GM19455 (cell line): ENCODE measurements at regions not wholly inside any gene's neighbourhood (a gene's known extent, or its start where the extent isn't known, plus 50 kb on each side); places are given as distances from the start of the nearest gene placed in this dataset.
"Not testable (repeated sequence)": the region's sequence is repeated elsewhere in the genome, so short reads cannot be mapped to it uniquely, and the experiment has no call there.

Experiments used
- ATAC-seq: cut with Tn5 transposase; IDR thresholded peaks from one replicate; pipeline ENCODE4 v1.9.1; 2021; ENCODE audit not compliant: unreplicated experiment

- no peak for ATAC-seq
Observed at GRCh38 chr9:33690143-33690933, 105.0 kb upstream of the PRSS3 start.

DNA sequence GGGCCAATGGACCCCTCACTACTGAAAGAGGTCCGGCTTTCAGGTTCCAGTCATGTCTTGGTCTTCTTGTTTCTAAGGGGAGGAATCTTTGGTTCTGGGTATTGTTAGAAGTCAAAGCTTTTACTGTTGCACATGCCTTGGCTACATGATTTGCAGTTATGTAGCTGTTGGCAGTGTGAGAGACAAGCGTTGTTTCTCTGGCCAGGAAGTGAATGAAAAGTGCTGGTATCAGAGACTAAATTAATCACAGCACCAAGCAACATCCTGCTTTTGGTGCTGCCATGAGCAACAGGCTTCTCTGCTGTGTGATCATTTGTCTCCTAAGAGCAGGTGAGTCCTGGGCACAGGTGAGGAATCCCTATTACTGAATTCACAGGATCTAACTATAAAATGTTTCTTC is 100.1 kb upstream of the PRSS3 start:
- no peak for ATAC-seq

- no peak for ATAC-seq
Observed at GRCh38 chr9:33695856-33696255, 99.5 kb upstream of the PRSS3 start.

DNA sequence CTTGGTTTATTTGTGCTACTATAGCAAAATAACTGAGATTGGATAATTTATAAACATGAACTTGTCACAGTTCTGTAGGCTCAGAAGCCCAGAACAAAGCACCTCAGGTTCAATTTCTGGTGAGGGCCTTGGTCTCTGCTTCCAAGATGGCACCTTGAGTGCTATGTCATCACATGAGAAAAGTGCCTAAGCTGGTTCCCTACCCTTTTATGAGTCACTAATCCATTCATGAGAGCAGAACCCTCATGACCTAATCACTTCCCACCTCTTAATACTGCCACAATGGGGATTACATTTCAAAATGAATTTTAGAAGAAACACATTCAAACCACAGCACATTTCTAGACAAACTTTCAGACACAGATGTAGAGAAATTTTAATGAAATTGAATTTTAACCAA is 98.2 kb upstream of the PRSS3 start:
- no peak for ATAC-seq

DNA sequence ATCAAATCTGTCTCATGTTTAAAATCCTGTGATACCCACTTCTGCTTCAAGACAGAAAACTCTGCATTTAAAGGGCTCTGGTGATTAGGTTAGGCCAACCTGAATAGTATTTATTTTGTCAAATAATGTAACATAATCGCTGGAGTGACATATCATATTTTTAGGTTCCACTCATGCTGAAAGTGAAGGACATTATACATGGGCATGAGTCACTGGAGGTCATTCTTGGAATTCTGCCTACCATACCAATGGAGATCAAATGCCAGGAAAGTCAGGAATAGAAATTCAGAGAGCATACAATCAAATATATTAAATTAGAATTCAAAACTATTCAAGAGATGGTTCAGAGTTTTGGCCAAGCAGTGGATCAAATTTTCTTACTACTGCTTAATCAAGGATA is 97.1 kb upstream of the PRSS3 start:
- ATAC-seq = no peak

GRCh38 chr9:33700940-33701339 is 94.4 kb upstream of the PRSS3 start:
- not testable (repeated sequence) for ATAC-seq

GRCh38 chr9:33703430-33704102 is 91.8 kb upstream of the PRSS3 start:
- no peak for ATAC-seq

DNA sequence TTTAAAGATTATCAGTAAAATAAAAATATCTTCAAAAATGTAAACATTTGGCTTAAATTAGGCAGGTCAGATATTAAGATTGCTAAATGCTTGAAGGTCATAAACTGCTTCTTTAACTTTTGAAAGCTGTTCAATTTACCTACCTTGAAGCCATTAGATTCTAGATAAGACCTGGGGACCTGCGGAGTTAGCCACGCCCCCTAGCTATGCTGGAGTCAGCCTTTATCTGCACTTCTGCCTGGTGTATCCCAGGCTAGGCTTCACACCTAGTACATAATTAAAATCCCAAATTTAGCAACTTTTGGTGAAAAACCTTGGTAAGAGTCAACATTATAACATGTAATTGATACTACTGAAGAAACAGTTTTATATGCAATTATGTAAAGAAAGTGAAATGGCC is 89.9 kb upstream of the PRSS3 start:
- ATAC-seq = not testable (repeated sequence)

DNA sequence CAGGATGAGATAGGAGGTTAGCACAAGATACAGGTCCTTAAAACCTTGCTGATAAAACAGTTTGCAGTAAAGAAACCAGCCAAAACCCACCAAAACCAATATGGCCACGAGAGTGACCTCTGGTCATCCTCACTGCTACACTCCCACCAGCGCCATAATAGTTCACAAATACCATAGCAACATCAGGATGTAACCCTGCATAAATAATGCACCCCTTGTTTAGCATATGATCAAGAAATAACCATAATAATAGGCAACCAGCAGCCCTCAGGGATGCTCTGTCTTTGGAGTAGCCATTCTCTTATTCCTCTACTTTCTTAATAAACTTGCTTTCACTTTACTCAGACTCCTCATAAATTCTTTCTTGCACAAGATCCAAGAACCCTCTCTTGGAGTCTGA is 86.9 kb upstream of the PRSS3 start:
- ATAC-seq = no peak

GRCh38 chr9:33709269-33709668 is 86.1 kb upstream of the PRSS3 start:
- no peak for ATAC-seq

DNA sequence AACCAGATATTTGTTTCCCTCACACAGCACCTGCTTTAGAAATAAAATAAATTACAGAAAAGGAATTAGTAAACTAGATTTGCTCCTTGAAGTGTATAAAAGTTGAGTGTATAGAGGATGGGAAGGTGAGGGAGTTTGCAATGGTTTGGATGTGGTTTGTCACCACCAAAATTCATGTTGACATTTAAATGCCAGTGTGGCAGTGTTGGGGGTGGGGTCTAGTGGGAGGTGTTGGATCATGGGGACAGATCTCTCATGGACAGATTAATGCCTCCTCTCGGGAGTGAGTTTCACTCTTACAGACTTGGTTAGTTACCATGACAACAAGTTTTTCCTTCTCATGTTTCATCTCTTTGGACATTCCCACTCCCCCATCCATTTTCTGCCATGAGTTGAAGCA is 83.9 kb upstream of the PRSS3 start:
- ATAC-seq = not testable (repeated sequence)

- no peak for ATAC-seq
Observed at GRCh38 chr9:33714989-33715388, 80.4 kb upstream of the PRSS3 start.

- ATAC-seq = no peak
Observed at GRCh38 chr9:33718987-33719386, 76.4 kb upstream of the PRSS3 start.

- ATAC-seq = no peak
Observed at GRCh38 chr9:33719581-33720374, 75.6 kb upstream of the PRSS3 start.

- ATAC-seq = peak; percentile 71
Observed at GRCh38 chr9:33721674-33722358, 73.5 kb upstream of the PRSS3 start.

GRCh38 chr9:33722359-33722675 is 73.0 kb upstream of the PRSS3 start:
- no peak for ATAC-seq

DNA sequence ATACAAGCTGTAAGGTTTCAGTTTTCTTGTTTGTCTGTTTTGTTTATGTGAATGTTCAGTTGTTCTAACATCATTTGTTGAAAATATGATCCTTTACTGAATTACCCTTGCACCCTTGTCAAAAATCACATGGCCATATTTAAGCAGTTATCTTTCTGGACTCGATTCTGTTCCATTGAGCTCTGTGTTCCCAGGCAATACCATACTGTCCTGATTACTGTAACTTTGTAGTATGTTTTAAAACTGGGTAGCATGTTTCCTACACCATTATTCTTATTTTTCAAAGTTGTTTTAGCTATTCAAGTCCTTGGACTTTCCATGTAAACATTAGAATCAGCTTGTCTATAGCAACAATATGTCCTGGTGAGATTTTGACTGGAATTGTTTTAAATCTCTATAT is 66.7 kb upstream of the PRSS3 start:
- no peak for ATAC-seq

- no peak for ATAC-seq
Observed at GRCh38 chr9:33731142-33731541, 64.2 kb upstream of the PRSS3 start.

DNA sequence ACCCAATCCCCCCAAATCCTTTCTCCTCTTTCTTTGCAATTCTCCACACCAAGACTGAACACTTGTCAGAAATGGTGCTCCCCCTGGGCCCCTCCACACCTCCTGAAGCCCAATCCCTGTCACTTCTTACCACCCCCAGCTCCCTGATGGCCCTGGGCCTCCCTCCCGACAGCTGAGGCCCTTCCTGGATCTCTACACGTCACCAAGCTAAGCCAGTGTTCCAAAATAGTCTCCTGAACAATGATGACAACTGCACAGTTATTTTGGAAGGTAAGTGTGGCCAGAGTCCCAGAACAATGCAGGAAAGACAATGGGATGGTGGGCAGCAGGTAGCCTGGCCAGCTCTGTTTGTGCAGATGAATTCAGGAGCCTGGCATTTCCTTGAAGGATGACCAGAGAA is 63.7 kb upstream of the PRSS3 start:
- ATAC-seq = no peak

DNA sequence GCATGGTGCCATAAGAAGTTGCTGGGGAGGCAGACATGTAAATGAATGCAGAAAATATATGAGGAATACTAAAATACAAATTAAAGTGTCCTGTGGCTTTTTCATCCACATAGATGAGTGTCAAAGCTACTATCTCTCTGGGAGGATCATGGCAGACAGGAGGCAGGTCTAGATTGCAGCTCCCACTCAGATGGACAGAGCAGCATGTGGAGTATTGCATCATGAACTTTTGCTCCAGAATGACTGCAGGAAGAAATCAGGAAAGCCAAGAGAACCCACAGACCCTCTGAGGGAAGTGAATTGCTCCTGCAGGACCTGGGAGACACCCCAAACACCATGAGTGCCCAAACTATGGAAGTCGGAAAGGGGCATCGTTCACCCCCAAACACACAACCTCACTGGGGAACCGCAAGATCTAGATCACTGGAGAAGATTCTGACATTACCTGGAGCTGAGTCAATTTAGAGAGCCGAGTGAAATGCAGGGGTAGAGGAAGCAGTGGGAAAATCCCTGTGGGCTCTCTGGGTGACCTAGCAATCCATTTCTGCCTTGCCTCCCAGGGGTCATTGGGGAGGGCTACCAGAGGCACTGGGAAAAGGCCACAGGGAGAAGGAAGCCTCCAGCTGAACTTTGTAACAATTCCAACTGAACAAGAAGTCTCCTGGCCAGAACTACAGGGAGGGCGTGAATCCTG is 61.0 kb upstream of the PRSS3 start:
- ATAC-seq = not testable (repeated sequence)
